ENCODE measurements at regions not wholly inside any gene's neighbourhood (a gene's known extent, or its start where the extent isn't known, plus 50 kb on each side); places are given as distances from the start of the nearest gene placed in this dataset.
A peak's percentile ranks its signal among the peaks of the same experiment; 100 is the strongest.

- peaks cover 26% of the 10 kb centered on the region for H3K9me3 Mint-ChIP-seq
- POLR2A ChIA-PET: no interaction called here
- peaks cover 6% of the 10 kb centered on the region; the same call in 1 of the 2 replicates for H3K27me3 Mint-ChIP-seq (ENCODE audit: low read depth)
- TF ChIP-seq EMX1 (CRISPR knock-in tag; IDR thresholded peaks at IDR 0.05) (no peak), NR3C1 (CRISPR knock-in tag; conservative IDR thresholded peaks at IDR 0.05; ENCODE audit: low read depth) (no peak), ETV6 (CRISPR knock-in tag; IDR thresholded peaks at IDR 0.05) (no peak), ERG (CRISPR knock-in tag; IDR thresholded peaks at IDR 0.05) (no peak), ZNF232 (CRISPR knock-in tag; IDR thresholded peaks at IDR 0.05) (no peak), AFF4 (CRISPR knock-in tag; IDR thresholded peaks at IDR 0.05; ENCODE audit: borderline replicate concordance) (no peak), E2F5 (CRISPR knock-in tag; IDR thresholded peaks at IDR 0.05) (no peak), USF2 (CRISPR knock-in tag; IDR thresholded peaks at IDR 0.05) (no peak), HMGA2 (CRISPR knock-in tag; IDR thresholded peaks at IDR 0.05) (no peak), ZNF121 (CRISPR knock-in tag; IDR thresholded peaks at IDR 0.05) (no peak), CBFB (CRISPR knock-in tag; IDR thresholded peaks at IDR 0.05; ENCODE audit: low read depth) (no peak), SP1 (CRISPR knock-in tag; conservative IDR thresholded peaks at IDR 0.05) (no peak), CDX4 (CRISPR knock-in tag; IDR thresholded peaks at IDR 0.05; ENCODE audit: borderline replicate concordance) (no peak), ZNF512 (CRISPR knock-in tag; IDR thresholded peaks at IDR 0.05; ENCODE audit: borderline replicate concordance) (no peak), E2F1 (CRISPR knock-in tag; IDR thresholded peaks at IDR 0.05) (no peak)
- DNase-seq (ENCODE audit: low spot score): no peak
- CTCF ChIA-PET: interaction anchor here (1.7 kb wide), 1 partner anchor 12 kb away, joined by 5 read pairs; no protein-coding TSS in a partner anchor
- H3K36me3 Mint-ChIP-seq: peaks cover 12% of the 10 kb centered on the region
- peaks cover 9% of the 10 kb centered on the region for H3K4me1 Mint-ChIP-seq
- peak overlapping the region; percentile 66 for H3K27ac Mint-ChIP-seq
- H3K4me3 Mint-ChIP-seq: no peak overlapping the region
- no peak for ATAC-seq
Observed at GRCh38 chr1:5758000-5758858, 234.0 kb downstream of the NPHP4 start.

Measured in WTC11 (cell line).